ENCODE measurements at regions not wholly inside any gene's neighbourhood (a gene's known extent, or its start where the extent isn't known, plus 50 kb on each side); places are given as distances from the start of the nearest gene placed in this dataset.

- no peak for DNase-seq
- no peak for TF ChIP-seq CTCF (IDR thresholded peaks at IDR 0.05; ENCODE audit: low read depth, low read length)
- H3K27ac ChIP-seq, result no peak overlapping the region
These were observed 609.0 kb downstream of the IRS1 start for GRCh38 chr2:226190479-226191252.

GRCh38 chr2:226189061-226189460 is 610.6 kb downstream of the IRS1 start:
- no peak for DNase-seq
- no peaks in the 10 kb centered on the region for H3K9me3 ChIP-seq (ENCODE audit: severe bottlenecking)
- H3K4me3 ChIP-seq (ENCODE audit: low read depth, low read length), result no peak overlapping the region
- H3K27me3 ChIP-seq (ENCODE audit: insufficient read depth, low read depth, severe bottlenecking), result no peaks in the 10 kb centered on the region
- H3K27ac ChIP-seq, result no peak overlapping the region
- no peaks in the 10 kb centered on the region for H3K36me3 ChIP-seq
- TF ChIP-seq CTCF (IDR thresholded peaks at IDR 0.05; ENCODE audit: low read depth, low read length), result no peak

More at GRCh38 chr2:226190479-226191252, 609.0 kb downstream of the IRS1 start:
- no peaks in the 10 kb centered on the region for H3K27me3 ChIP-seq (ENCODE audit: insufficient read depth, low read depth, severe bottlenecking)
- H3K36me3 ChIP-seq, result no peaks in the 10 kb centered on the region
- H3K4me3 ChIP-seq (ENCODE audit: low read depth, low read length), result no peak overlapping the region
- H3K9me3 ChIP-seq (ENCODE audit: severe bottlenecking), result no peaks in the 10 kb centered on the region

DNA sequence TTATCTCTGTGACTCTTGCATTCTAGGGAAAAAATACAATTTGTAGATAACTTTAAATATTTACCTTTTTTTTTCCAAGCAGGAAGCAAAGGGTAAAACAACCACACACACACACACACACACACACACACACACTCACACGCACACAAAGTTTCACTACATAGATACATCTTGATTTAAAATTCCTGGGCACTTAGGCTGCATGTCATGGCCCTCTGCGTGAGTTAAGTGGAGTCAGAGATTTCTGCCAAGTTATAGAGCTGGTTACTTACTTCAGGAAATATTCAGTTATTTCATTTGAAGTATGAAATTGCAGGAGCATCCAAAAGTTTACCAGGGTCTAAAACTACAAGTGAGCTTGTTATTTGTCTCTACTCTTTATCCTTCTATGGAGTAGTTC is 612.0 kb downstream of the IRS1 start:
- Histone ChIP-seq H3K36me3 (no peaks in the 10 kb centered on the region), H3K27ac (no peak overlapping the region), H3K4me3 (ENCODE audit: low read depth, low read length) (no peak overlapping the region), H3K9me3 (ENCODE audit: severe bottlenecking) (no peaks in the 10 kb centered on the region), H3K27me3 (ENCODE audit: insufficient read depth, low read depth, severe bottlenecking) (no peaks in the 10 kb centered on the region)
- DNase-seq, result no peak
- TF ChIP-seq CTCF (IDR thresholded peaks at IDR 0.05; ENCODE audit: low read depth, low read length), result no peak

- Histone ChIP-seq H3K27ac (no peak overlapping the region), H3K9me3 (ENCODE audit: severe bottlenecking) (no peaks in the 10 kb centered on the region), H3K27me3 (ENCODE audit: insufficient read depth, low read depth, severe bottlenecking) (no peaks in the 10 kb centered on the region), H3K4me3 (ENCODE audit: low read depth, low read length) (no peak overlapping the region), H3K36me3 (no peaks in the 10 kb centered on the region)
- TF ChIP-seq CTCF (IDR thresholded peaks at IDR 0.05; ENCODE audit: low read depth, low read length), result no peak
- DNase-seq, result no peak
These were observed 612.5 kb downstream of the IRS1 start for GRCh38 chr2:226187156-226187555.

DNA sequence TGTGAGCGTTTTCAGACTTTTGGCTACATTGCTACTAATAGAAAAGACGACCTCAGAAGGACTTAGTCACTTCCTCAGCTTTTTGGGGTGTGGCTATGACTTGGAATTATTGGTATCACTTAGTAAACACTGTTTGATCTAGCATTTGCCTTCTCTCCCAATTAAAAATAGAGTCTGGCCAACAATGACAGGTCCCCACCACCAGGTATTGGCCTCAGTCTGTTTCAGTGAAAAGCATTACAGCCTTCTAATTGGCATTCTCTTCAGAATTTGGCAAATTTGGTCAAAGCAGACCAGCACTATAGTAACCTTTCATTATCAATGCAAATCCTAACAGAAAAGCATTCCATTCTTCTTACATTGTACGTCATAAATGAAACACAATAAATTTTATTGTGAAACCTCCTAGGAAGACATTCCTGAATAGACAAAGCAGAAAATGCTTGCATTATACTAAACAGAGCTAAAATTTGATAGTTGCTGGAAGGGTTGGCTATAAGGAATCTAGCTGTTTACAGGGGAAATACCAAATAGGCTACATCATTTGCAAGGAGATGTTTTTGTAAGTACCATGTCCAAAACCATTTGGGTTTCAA is 613.9 kb downstream of the IRS1 start:
- Histone ChIP-seq H3K9me3 (ENCODE audit: severe bottlenecking) (no peaks in the 10 kb centered on the region), H3K36me3 (no peaks in the 10 kb centered on the region), H3K4me3 (ENCODE audit: low read depth, low read length) (no peak overlapping the region), H3K27me3 (ENCODE audit: insufficient read depth, low read depth, severe bottlenecking) (no peaks in the 10 kb centered on the region), H3K27ac (no peak overlapping the region)
- no peak for DNase-seq
- TF ChIP-seq CTCF (IDR thresholded peaks at IDR 0.05; ENCODE audit: low read depth, low read length), result no peak

All from WERI-Rb-1 (cell line).